Adipose tissue (tissue), 3 donors: ENCODE measurements at regions not wholly inside any gene's neighbourhood (a gene's known extent, or its start where the extent isn't known, plus 50 kb on each side); places are given as distances from the start of the nearest gene placed in this dataset.

Experiments used
- H3K27ac ChIP-seq: one replicate; pipeline ENCODE4 v1.5.1; 2013; ENCODE audit warnings: low read depth, low read length
- WGBS, 3 donors: extraction: QIAGEN DNeasy Blood & Tissue Kit; methylation state at CpG; one replicate each; pipeline ENCODE4 v1.1.7; 2013; 5-methylcytosine and 5-hydroxymethylcytosine counted together
- donor health status: healthy with polysubstance abuse.
- donor health status: Bipolar disorder and iron deficiency.
- donor health status: healthy.

DNA sequence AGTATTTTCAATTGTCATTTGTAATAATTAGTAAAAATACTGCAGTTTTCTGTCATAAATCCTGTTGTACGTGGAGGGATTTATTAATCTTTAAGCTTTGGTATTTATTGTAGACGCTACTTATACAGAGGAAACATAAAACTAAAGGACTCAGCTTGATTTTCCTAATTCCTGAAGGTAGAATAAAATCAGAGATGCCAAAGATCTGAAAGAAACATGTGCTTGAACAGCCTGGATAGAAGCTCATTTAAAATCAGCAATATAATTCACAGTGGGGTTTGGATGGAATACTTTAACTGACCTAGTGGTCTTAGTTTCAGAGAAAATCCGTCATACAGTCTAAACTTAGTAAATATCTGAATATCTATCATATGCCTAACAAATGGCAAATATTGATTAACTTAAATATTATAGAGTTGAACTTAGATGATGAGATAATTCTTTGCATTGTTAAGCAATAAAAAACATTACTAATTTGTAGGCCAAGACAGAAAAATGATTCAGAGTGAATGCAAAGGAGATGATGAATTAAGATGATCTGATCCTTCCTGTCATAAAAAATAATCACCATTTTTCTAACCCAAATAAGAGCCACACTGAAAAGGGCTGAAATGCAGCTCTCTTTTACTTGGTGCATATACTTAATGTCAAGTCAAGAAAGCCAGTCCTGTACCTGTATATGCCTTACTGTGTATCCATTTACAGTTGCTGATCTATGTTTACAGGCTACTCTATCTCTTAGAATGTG is 397.1 kb upstream of the DCN start:
- no peak overlapping the region for H3K27ac ChIP-seq
- WGBS, 3 donors: 48 to 60% (median 56%) methylated on average over 3 of the region's 3 CpGs

GRCh38 chr12:91577586-91578539 is 395.2 kb upstream of the DCN start:
- no peak overlapping the region for H3K27ac ChIP-seq
- 17 to 25% (median 22%) methylated on average over 7 of the region's 7 CpGs for WGBS, 3 donors

- 83 to 97% (median 87%) methylated on average over 1 of the region's 1 CpG for WGBS, 3 donors
- no peak overlapping the region for H3K27ac ChIP-seq
These were observed 393.8 kb upstream of the DCN start for GRCh38 chr12:91576432-91576831.

DNA sequence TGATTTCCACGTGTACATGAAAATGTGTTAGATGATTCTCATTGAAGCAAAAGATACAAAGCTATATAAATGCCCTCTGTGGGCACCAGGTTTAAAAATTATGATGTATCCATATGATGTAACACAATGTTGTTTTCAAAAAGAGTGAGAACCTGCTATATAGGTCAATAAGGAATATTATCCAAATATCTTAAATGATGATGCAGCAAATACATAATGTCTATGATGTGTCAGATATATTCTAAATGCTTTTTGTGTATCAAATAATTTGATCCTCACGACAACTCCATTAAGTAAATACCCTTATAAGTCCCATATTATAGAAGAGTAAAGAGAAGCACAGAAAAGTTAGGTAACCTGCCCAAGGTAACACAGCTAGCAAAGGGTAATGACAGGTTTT is 393.0 kb upstream of the DCN start:
- no peak overlapping the region for H3K27ac ChIP-seq
- 90 to 93% (median 91%) methylated on average over 2 of the region's 2 CpGs for WGBS, 3 donors

GRCh38 chr12:91574975-91575374 is 392.4 kb upstream of the DCN start:
- no peak overlapping the region for H3K27ac ChIP-seq

GRCh38 chr12:91574391-91574790 is 391.8 kb upstream of the DCN start:
- 50 to 94% (median 63%) methylated on average over 1 of the region's 1 CpG for WGBS, 3 donors
- no peak overlapping the region for H3K27ac ChIP-seq

More at GRCh38 chr12:91574975-91575374, 392.4 kb upstream of the DCN start:
- WGBS, 3 donors: 66 to 90% (median 68%) methylated on average over 4 of the region's 4 CpGs

GRCh38 chr12:91572869-91573268 is 390.3 kb upstream of the DCN start:
- H3K27ac ChIP-seq: no peak overlapping the region
- WGBS, 3 donors: 88 to 97% (median 94%) methylated on average over 3 of the region's 3 CpGs

- WGBS, 3 donors: 97 to 100% (median 98%) methylated on average over 2 of the region's 2 CpGs
- H3K27ac ChIP-seq: no peak overlapping the region
These were observed 384.5 kb upstream of the DCN start for GRCh38 chr12:91567100-91567485.

- 72 to 82% (median 74%) methylated on average over 6 of the region's 6 CpGs for WGBS, 3 donors
- no peak overlapping the region for H3K27ac ChIP-seq
These were observed 383.9 kb upstream of the DCN start for GRCh38 chr12:91566328-91567099.

DNA sequence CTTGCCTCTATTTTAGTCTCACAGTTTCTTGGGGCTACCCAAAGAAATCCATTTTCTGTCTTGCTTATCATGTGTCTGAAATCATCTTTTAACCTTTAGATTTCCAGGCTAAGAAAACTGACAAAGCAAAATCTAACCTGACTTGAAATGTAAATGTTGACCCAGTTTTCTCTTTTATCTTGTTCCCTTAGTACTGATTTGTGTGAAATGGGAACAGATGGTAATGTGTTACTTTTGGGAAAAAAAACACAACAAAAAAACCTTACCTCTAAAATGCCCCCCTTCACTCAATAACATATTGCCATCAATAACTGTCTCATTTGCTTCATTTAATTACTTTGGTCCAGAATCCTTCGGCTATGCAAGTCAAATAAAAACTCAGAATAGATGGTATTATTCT is 383.2 kb upstream of the DCN start:
- WGBS, 3 donors: 66 to 91% (median 77%) methylated on average over 1 of the region's 1 CpG
- no peak overlapping the region for H3K27ac ChIP-seq

- no peak overlapping the region for H3K27ac ChIP-seq
- 56 to 64% (median 59%) methylated on average over 4 of the region's 4 CpGs for WGBS, 3 donors
These were observed 382.6 kb upstream of the DCN start for GRCh38 chr12:91565246-91565645.

DNA sequence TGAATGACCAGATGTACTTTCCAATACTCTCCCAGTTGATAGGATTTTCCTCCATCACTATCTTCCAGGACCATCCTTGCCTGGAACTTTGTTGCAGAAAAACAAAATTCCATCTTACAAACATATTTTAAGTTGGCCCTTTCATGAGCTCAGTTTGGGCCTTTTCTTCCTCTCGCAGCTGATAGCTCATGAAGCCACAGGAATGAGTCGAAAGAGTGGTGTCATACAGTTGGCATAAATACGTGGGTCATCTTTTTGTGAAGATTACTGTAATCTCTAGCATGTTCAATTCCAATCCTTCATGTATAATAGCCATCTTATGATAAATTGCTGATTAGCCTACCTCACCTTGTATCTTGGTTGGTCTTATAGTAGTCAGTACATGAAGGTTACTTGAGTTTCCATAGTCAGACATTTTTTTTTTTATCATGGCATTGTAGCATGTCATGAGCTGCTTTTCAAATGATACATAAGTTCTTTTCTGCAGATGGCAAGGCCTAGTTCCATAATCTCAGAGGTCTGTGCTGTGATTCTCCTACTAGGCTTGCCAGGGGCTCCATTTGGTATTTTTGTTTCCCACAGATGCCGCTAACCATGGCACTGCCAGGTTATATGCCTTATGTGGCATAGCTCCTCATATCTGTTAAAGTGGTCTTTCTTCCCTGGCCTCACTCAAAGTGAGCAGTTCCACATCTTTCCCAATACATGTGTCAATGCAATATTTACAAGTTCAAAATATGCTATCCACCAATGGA is 380.6 kb upstream of the DCN start:
- WGBS, 3 donors: 93 to 96% (median 95%) methylated on average over 4 of the region's 4 CpGs
- no peak overlapping the region for H3K27ac ChIP-seq

- WGBS, 3 donors: 78 to 87% (median 80%) methylated on average over 1 of the region's 1 CpG
- H3K27ac ChIP-seq: no peak overlapping the region
These were observed 379.9 kb upstream of the DCN start for GRCh38 chr12:91562476-91562875.

DNA sequence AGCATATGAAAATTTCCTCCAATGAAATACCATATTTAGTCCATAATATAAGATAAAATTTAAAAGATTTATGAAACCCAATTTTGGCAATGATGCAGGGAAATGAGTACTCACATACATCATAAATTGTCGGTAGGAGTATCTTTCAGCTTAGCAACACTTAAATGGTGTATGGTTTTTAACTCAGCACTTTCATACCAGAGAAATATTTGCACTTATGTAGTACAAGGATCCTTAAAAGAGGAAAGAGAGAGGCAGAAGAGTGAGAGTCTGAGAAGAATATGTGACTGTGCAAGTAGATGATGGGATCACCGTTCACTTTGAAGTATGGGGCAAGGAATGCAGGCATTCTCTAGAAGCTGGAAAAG is 379.3 kb upstream of the DCN start:
- WGBS, 3 donors: 62 to 76% (median 64%) methylated on average over 2 of the region's 2 CpGs
- no peak overlapping the region for H3K27ac ChIP-seq

- H3K27ac ChIP-seq: no peak overlapping the region
- 59 to 70% (median 62%) methylated on average over 3 of the region's 3 CpGs for WGBS, 3 donors
These were observed 378.8 kb upstream of the DCN start for GRCh38 chr12:91561301-91561957.

DNA sequence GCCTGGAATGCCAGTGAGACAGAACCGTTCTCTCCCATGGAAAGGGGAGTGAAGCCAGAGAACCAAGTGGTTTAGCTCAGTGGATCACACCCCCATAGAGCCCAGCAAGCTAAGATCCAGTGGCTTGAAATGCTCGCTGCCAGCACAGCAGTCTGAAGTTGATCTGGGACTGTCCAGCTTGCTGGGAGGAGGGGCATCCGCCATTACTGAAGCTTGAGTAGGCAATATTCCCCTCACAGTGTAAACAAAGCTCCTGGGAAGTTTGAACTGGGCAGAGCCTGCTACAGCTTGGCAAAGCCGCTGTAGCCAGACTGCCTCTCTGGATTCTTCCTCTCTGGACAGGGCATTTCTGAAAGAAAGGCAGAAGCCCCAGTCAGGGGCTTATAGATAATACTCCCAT is 374.3 kb upstream of the DCN start:
- 78 to 92% (median 88%) methylated on average over 4 of the region's 4 CpGs for WGBS, 3 donors

GRCh38 chr12:91555436-91556415 is 373.1 kb upstream of the DCN start:
- no peak overlapping the region for H3K27ac ChIP-seq
- 66 to 71% (median 69%) methylated on average over 7 of the region's 7 CpGs for WGBS, 3 donors

More for the DNA sequence above, 374.3 kb upstream of the DCN start:
- H3K27ac ChIP-seq: no peak overlapping the region
